GM18502 (cell line): ENCODE measurements at regions not wholly inside any gene's neighbourhood (a gene's known extent, or its start where the extent isn't known, plus 50 kb on each side); places are given as distances from the start of the nearest gene placed in this dataset.
A peak's percentile ranks its signal among the peaks of the same experiment; 100 is the strongest.

ENCODE experiments used
- ATAC-seq: cut with Tn5 transposase; IDR thresholded peaks from one replicate; pipeline ENCODE4 v1.9.1; 2021; ENCODE audit warnings: mild to moderate bottlenecking; ENCODE audit not compliant: unreplicated experiment, poor library complexity

DNA sequence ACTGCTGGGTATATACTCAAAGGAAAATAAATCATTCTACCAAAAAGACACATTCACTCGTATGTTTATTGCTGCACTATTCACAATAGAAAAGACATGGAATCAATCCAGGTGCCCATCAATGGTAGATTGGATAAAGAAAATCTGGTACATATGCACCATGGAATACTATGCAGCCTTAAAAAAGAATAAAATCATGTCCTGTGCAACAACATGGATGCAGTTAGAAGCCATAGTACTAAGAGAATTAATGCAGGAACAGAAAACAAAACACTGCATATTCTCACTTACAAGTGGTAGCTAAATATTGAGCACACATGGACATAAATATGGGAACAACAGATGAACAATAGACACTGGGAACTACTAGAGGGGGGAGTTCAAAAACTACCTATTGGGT lies 96.3 kb downstream of the FAM76B start:
- ATAC-seq, result no peak

DNA sequence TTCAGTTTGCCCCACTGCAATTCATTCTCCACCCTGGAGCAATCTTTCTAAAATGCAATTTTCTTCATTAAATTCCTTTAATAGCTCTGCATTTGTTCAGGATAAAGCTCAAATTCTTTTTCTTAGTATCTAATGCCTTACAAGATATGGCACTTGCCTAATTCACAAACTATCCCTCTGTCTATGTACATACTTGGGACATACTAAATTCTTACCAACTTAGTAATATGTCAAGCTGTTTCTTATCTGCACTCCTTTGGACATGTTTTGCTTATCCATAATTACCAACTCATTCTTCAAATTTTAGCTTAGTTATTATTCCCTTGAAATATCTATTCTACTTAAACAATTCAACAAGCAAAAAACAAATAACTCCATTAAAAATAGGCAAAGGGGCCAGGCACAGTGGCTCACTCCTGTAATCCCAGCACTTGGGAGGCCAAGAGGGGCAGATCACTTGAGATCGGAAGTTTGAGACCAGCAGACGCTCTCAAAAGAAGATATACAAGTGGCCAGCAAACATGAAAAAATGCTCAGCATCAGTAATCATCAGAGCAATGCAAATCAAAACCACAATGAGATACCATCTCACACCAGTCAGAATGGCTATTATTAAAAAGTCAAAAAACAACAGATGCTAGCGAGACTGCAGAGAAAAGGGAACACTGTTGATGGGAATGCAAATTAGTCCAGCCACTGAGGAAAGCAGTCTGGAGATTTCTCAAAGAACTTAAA lies 96.9 kb downstream of the FAM76B start:
- peak; percentile 66 for ATAC-seq

DNA sequence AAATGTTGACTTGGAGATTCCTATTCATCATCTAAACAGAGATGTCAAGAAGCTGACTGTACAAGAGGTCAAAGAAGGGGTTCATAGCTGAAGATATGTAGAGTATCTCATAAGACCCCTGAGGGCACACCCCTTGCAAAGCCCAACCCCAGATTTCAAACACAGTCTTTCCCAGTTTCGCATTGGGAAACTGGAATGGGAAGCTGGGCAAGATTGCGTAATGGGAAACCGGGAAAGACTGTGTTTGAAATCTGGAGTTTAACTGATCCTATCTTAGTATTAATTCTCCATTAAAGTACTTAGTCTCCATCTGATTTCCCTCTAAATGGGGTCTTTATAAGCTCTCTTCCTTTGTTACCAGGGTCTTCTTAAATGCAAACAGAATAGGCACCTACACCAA lies 99.5 kb downstream of the FAM76B start:
- no peak for ATAC-seq

DNA sequence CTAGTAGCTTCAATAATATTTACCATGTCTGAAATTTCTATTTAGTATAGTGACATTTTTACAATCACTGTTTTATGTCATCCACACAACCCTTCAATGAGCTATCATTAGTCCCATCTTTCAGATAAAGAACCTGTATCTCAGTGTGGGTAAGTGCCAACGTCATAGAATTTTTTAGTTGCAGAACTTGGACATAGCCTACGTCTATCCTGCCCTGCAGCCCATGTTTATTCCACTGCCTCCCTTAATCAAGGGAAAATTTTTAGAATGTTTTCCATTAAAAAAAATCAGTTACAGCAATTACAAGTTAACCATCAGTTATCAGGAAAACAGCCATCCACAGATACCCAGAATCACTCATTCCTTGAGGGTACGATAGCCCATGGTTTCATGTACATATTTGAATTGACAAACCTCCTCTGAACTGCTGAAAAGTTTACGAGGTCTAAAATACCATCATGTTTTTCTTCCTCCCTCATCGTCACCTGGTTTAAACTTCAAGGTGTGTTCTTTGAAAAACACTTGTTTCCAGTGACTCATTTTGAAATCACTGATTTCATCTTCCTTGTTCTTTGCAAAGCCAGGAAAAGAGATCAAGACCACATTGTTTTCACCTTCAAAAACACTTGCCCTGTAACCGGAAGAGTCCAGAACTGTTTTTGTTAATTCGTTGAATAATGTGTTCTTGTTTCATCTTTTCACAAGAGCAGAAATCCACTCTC lies 100.9 kb downstream of the FAM76B start:
- ATAC-seq, result no peak

DNA sequence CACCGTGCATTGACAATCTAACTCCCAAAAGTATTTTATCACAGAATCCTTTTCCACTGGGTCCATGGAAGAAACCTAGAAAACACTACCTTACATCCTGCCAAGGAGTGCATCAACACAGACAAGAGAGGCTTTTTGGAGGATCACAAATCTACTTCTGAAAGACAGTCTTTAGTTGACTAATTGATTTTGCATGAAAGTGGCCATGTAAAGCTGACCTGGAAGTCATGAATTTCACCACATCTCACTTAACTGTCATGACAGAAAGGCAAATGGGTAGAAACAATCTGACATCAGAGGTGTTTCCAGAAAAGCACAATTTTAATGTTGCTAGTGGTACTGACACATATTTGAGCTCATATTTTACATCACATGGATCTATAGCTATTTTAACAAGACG lies 101.6 kb downstream of the FAM76B start:
- ATAC-seq, result no peak

DNA sequence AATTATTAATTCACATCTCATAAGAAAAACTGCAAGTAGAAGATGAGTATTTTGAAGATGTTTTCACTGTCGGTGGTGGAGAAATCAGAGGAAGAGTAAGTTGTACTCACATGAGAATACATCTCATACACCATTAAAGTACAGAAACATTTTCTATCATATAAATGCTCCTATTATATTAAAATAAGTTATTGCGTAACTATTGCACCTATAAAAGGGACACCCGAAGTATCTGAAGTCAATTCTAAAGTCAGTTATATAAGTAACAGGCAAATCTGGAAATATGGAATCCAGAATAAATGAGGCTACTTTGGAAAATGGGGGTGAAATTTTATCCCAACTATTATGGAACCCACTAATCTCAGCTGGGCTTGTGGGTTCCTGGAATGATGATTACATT lies 103.3 kb downstream of the FAM76B start:
- ATAC-seq, result no peak

DNA sequence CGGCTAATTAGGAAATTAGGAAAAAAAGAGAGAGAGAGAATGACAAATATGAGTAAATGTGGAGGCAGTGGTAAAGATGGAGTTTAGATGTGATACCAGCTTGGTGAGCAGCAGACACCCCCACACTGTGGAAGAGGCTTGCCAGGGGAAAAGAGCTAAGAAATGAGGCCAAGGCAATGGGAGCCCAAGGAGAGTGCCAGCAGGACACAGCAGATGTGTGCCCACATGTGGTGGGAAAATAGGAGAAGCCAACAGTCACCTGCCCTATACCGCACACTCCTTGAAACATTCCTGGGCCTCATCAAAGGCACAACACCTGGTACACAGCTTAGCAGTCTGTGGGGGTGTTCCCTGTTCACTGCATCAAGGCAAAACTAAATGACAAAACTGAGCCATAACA lies 104.9 kb downstream of the FAM76B start:
- no peak for ATAC-seq

DNA sequence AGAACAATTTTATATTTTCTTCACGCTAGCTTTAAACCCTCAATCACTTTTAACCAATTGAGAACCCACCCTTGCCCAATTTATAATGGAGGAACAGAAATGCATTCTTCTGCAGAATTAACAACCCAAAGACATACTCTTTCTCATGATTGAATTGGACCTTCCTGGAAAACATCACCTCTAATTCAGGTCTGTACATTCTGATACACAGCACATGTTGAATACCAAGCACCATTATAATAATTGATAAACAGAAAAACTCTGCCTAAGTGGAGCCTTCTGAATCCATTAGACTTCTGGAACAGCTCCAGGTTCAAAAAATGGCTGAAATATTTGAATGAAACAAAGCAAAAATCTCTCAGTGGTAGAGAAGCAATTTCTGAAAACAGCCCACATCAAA lies 105.4 kb downstream of the FAM76B start:
- ATAC-seq, result no peak

DNA sequence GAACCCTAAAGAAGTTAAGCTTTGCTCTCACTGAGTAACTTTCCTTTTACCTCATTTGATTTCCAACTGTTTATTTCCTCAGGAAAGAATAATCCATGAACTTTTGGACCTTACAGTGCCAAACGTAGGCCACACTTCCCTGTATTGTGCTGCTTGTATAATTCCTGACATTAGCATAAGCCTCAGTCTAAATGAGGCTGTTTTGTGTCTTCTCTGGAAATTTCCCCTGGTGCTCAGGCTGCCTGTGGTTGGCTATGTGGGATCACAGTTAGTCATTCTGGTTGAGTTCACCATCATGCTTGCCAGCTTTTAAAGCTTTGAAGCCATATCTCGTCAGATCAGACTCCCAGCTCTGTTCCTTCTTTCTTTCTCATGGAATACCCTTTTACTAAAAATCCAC lies 107.0 kb downstream of the FAM76B start:
- no peak for ATAC-seq

DNA sequence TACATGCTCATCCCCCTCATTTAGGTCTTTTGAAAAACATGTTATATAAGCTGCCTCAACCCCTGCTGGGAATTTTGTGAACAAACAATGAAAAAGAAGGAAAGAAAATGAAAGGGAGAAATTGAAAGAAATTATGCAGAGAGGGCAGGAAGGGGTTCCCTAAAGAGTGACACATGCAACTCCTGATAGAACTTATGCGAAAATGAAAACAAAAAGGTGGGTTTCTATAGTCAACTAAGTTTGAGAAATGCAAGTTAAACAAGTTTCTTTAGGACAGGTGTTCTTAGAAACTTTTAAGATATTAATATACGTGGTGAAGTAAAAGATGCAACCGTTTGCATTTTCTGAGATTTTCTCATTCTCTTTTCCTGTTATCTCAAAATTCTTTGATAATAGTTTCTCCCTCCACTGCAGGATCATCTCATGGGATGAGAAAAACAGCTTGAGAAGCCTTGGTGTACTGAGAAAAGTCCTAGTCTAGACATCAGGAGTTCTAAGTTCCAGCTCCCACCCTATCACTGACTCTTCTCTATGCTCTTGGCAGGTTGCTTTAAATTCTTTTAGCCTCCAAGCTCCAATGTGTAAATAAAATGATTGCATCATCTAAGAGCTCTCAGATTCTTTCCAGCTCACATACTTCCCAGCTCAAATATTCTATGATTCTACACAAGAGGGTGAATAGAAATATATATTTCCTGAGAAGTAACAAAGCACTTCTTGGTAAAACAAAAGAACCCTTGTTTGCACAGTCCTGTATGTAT lies 109.2 kb downstream of the FAM76B start:
- peak; percentile 77 for ATAC-seq

DNA sequence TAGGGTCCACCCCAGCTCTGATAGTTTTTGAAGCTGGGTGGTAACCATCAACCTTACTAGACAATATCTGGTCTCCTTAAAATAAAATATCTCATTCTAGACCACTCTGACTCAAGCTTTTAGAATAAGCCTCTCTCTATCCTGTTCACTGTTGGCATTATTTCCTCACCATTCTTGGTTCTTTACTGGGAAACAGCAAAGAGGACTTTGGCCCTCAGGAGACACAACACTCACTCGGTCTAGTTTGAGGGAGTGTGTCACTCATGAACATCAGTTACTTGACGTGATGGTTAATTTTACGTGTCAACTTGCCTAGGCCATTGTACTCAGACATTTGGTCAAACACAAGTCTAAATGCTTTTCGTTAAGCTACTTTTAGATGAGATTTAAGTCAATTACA lies 110.6 kb downstream of the FAM76B start:
- ATAC-seq, result no peak

DNA sequence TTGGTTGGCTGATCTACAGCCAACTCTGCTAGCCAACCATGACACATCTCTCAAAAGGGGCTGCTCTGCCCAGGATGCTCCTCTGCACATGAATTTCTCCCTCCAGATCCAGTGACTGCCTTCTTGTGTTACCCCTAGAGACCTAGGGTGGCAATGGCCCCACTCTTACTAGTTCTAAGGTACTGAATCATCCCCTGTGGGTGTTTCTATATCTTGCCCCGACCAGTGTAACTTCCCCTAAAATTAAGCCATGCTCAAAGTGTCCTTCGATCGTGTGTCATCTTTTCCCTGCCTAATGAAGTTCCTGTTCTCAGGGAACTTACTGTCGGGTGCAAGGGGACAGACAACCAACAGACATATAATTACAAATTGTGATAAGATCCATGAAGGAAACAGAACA lies 113.3 kb downstream of the FAM76B start:
- ATAC-seq, result no peak

DNA sequence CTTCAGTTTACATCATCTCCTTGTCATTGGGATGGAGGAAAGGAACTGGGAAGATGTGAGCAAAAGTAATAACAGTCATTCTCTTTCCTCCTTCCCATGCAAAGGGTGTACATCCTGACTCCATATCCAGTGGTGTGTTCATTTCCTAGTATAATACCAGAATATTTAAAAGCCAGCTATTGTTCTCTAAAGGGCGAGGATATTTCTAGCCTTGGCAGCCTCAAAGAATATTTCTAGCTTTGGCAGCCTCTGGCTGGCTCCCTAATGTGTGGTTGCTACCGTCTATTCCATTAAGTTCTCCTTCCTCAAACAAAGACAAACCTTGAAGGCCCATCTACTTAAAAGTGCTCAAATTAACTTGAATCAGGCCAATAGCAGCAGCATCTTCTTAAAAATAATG lies 114.0 kb downstream of the FAM76B start:
- ATAC-seq, result no peak

DNA sequence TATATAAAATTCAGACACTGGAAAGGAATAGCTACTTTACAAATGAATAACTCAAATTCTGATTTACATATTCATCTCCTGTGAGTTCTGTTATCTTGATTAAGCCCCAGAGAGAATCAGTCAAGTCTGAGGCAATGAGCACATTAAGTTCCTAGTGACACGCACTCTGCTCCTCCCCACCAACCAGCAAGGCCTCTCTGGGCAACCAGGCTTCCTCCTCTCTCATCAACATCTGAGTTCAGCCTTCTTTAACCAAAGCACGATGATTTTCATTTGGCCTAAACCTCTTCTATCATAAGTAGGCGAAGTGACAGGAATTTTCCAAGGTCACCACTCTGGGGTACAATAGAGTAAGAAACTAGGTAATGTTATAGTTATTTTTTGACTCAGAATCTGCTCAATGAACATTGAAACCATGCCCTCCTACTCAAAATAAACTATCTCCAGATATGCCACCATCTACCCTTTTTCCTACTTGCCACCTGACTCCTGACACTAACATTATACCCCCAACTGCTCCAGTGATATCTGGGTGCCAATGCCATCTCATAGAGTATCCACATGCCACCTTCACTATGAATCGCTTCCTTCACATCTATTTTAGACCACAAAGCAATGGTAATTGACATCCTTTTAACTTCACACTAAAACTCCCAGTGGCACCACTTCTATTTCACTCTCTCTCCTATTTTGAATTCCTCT lies 114.8 kb downstream of the FAM76B start:
- no peak for ATAC-seq

DNA sequence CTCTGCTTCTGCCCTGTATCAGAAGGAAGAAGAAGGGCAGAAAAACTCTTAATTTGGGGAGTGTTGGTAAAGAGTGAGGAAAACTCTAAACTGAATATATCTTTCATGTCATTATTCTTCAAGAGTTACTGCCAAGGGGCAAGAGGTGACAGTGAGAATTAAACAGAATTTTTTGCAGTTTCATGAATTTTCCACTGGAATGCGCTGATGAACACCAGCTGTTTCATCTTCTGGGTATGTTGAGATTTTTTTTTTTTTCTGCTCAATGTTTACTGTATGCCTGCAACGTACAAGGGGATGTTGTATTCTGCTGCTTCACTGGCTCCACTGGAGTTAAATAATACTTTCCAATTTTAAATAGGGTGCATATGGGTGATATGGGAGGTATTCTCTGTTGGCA lies 117.8 kb downstream of the FAM76B start:
- no peak for ATAC-seq

DNA sequence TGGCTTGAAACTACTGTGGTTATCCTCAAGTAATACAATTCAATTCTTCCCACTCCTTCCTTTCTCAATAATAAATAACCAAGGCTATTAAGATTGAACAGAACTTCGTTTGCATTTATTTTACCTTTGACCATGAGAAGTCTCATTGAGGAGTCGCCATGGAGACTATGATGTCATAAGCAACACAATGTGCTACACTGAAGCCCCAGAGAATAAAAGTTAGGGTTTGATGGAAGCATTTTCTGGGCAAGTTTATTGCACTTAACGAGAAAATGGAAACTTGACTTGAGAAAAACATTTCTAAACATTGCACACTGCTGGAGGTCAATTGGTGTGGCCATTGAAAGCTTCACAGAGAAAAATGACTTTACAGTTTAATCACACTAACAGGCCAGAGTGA lies 121.5 kb downstream of the FAM76B start:
- ATAC-seq, result no peak

DNA sequence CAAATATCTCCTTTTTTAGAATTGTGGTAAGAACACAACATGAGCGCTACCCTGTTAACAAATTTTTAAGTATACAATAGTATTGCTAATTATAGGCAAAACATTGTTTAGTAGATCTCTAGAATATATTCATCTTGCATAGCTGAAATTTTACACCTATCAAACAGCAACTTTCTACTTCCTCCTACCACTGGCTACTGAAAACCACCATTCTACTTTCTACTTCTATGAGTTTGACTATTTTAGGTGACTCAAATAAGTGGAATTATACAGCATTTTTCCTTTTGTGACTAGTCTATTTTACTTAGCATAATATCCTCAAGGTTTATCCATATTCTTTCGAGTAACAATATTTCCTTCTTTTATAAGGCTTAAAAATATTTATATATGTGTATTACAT lies 128.4 kb downstream of the FAM76B start:
- ATAC-seq, result no peak

DNA sequence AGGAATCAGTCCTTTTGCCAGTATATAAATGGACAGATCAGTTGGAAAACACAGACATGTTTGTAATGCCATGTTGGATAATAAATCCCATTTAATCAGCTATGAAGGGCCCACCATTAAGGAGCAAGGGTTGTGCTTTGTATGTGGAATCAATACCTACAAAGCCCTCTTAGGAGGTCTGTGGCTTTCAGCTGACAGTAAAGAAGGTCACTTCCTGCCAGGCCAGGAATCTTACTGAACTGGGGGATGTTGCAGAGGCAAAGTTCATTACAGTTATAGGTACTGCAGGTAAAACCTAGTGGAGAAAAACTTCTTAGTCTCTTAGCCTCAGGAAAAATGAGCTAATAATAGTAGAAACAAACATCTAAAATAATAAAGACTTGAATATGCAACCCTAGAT lies 129.5 kb downstream of the FAM76B start:
- no peak for ATAC-seq

DNA sequence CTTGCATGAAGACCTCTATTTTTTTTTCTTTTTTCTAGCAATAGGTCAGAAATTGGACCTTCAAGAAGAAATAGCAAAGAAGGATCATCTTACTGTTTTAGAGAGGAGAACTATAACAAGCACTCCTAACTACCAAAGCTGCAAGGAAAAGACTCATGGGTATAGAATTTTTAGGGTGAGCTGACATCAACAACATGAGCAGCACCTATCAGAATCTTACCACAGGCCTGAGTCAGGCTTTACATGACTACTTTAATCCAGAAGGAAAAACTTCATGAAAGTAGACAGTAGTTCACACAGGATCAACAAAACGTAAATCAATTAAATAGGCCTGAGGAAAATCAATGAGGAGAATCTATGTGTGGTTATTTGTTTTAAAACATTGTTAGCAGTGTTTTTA lies 130.5 kb downstream of the FAM76B start:
- ATAC-seq, result no peak

DNA sequence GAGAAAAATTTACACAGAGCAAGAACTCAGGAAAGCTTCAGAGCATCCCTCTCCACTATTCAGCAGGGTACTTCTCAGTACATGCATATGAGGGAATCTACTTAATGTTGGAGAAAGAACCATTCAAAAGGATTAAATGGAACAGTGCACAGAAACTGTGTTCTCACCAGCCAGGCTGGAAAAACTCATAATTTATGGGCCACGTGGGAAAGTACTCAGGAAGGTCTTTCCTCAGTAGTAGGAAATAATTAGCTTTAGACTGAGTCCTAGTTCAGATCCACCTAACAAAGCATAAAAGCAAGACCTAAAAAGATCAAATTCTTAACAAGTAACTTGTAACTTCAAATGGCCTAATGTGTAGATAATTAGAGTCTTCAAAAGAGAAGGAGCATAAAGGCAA lies 134.0 kb downstream of the FAM76B start:
- ATAC-seq, result no peak

DNA sequence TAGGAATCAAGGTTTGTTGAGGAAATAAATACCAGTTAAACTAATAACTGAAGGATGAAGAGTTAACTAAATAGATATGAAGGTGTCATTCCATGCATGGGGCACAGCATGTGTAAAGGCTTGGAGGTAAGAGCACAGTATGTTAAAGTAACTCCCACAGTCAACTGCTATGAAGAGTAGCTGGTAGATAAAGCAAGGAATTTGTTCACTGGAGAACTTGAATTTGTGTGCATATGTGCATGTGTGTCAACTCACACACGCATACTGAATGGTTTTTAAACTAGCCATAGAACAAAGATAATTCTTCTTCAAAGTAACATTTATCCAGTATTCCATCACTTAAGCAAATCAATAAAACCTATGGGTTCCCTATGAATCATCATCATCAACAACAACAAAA lies 135.9 kb downstream of the FAM76B start:
- ATAC-seq, result no peak
